ENCODE measurements at regions not wholly inside any gene's neighbourhood (a gene's known extent, or its start where the extent isn't known, plus 50 kb on each side); places are given as distances from the start of the nearest gene placed in this dataset.
A peak's percentile ranks its signal among the peaks of the same experiment; 100 is the strongest.

GRCh38 chr1:175824079-175824478, 80.7 kb upstream of the TNR start:
- DNase-seq (ENCODE audit: low spot score) (no peak), ATAC-seq (ENCODE audit: insufficient number of reproducible peaks, low FRiP score, low read depth) (no peak)
- peaks cover 14 to 26% of the 10 kb centered on the region in 2 donors for H3K4me1 ChIP-seq (ENCODE audit: control insufficient read depth in 1 of 2, low read depth in 2 of 2)
- TF ChIP-seq, protein P1, sequence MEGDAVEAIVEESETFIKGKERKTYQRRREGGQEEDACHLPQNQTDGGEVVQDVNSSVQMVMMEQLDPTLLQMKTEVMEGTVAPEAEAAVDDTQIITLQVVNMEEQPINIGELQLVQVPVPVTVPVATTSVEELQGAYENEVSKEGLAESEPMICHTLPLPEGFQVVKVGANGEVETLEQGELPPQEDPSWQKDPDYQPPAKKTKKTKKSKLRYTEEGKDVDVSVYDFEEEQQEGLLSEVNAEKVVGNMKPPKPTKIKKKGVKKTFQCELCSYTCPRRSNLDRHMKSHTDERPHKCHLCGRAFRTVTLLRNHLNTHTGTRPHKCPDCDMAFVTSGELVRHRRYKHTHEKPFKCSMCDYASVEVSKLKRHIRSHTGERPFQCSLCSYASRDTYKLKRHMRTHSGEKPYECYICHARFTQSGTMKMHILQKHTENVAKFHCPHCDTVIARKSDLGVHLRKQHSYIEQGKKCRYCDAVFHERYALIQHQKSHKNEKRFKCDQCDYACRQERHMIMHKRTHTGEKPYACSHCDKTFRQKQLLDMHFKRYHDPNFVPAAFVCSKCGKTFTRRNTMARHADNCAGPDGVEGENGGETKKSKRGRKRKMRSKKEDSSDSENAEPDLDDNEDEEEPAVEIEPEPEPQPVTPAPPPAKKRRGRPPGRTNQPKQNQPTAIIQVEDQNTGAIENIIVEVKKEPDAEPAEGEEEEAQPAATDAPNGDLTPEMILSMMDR (IDR thresholded peaks at IDR 0.05), result no peak
- no peak overlapping the region for H3K27ac ChIP-seq
- no peaks in the 10 kb centered on the region for H3K36me3 ChIP-seq
- H3K27me3 ChIP-seq (replicated peaks; ENCODE audit: insufficient read depth), result no peaks in the 10 kb centered on the region
- H3K9me3 ChIP-seq, result no peaks in the 10 kb centered on the region
- H3K4me3 ChIP-seq, result no peak overlapping the region

DNA sequence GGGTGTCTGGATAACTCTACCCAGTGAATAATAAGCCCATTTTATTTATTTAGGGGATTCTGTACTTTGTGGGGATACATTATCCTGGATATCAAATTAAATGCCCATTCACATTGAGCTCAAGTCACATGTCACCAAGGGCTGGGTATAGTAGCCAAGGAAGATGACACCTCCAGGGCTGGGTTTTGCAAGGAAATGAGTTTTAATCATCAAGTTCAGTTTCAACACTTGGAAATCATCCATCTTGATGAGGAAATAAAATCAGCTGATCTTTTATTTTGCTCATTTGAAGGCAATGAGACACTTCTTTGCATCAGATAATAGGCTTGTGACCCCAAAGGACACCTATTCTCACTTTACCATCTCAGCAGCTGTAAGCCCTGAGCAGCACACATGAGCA, 80.0 kb upstream of the TNR start:
- no peaks in the 10 kb centered on the region for H3K9me3 ChIP-seq
- DNase-seq (ENCODE audit: low spot score) (no peak), ATAC-seq (ENCODE audit: insufficient number of reproducible peaks, low FRiP score, low read depth) (no peak)
- no peak overlapping the region for H3K27ac ChIP-seq
- no peak overlapping the region for H3K4me3 ChIP-seq
- TF ChIP-seq, protein P1 (IDR thresholded peaks at IDR 0.05), result no peak
- no peaks in the 10 kb centered on the region for H3K27me3 ChIP-seq (replicated peaks; ENCODE audit: insufficient read depth)
- H3K36me3 ChIP-seq, result no peaks in the 10 kb centered on the region
- H3K4me1 ChIP-seq (ENCODE audit: control insufficient read depth in 1 of 2, low read depth in 2 of 2), result peaks cover 18 to 30% of the 10 kb centered on the region in 2 donors

GRCh38 chr1:175822580-175822979, 79.2 kb upstream of the TNR start:
- no peak for DNase-seq (ENCODE audit: low spot score)
- no peaks in the 10 kb centered on the region for H3K9me3 ChIP-seq
- ATAC-seq (ENCODE audit: insufficient number of reproducible peaks, low FRiP score, low read depth), result no peak
- peak overlapping the region in 1 of 2 donors; percentile 45 for H3K27ac ChIP-seq
- H3K36me3 ChIP-seq, result no peaks in the 10 kb centered on the region
- TF ChIP-seq, protein P1 (IDR thresholded peaks at IDR 0.05), result no peak
- H3K4me1 ChIP-seq (ENCODE audit: control insufficient read depth in 1 of 2, low read depth in 2 of 2), result peaks cover 26 to 38% of the 10 kb centered on the region in 2 donors
- H3K4me3 ChIP-seq, result no peak overlapping the region
- H3K27me3 ChIP-seq (replicated peaks; ENCODE audit: insufficient read depth), result no peaks in the 10 kb centered on the region

DNA sequence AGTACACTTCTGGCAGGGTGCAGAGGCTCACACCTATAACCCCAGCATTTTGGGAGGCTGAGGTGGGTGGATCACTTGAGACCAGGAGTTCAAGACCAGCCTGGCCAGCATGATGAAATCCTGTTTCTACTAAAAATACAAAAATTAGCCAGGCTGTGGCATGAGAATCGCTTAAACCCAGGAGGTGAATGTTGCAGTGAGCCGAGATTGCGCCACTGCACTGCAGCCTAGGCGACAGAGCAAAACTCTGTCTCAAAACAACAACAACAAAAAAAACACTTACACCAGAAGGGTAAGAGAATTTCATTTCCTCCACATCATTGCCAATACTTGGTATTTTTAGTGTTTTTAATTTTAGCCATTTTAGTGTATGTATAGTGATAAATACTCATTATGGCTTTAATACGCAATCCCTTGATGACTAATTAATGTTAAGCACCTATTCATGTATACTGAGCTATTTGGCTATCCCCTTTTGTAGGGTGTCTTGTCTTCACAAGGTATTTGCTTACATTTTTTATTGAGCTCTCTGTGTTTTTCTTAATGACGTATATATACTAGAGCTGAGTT, 77.1 kb upstream of the TNR start:
- DNase-seq (ENCODE audit: low spot score), result no peak
- Histone ChIP-seq H3K4me3 (no peak overlapping the region), H3K36me3 (no peaks in the 10 kb centered on the region), H3K9me3 (no peaks in the 10 kb centered on the region), H3K27ac (no peak overlapping the region), H3K27me3 (replicated peaks; ENCODE audit: insufficient read depth) (no peaks in the 10 kb centered on the region), H3K4me1 (ENCODE audit: control insufficient read depth in 1 of 2, low read depth in 2 of 2) (peaks cover 26 to 50% of the 10 kb centered on the region in 2 donors)
- TF ChIP-seq, protein P1 (IDR thresholded peaks at IDR 0.05), result no peak
- ATAC-seq (ENCODE audit: insufficient number of reproducible peaks, low FRiP score, low read depth), result no peak

DNA sequence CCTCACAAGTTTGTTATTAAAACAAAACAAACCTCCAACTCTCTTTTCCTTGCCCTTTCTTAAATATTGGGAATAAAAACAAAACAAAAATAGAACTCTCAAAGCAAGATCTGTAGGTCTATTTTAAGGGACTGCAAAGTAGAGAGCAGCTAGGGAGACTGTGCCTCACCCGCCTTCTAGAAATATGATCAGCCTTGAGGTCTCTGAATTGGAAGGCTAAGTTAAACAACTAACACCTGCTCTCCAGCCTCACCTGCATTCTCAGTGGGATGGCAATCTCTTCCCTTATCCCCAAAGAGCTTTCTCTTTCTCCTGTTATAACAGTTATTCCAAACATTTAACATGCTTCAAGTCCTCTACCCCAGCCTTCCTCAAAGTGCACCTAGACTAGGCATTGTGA, 75.5 kb upstream of the TNR start:
- ATAC-seq (ENCODE audit: insufficient number of reproducible peaks, low FRiP score, low read depth) (no peak), DNase-seq (ENCODE audit: low spot score) (no peak)
- H3K36me3 ChIP-seq, result no peaks in the 10 kb centered on the region
- TF ChIP-seq, protein P1 (IDR thresholded peaks at IDR 0.05), result no peak
- H3K9me3 ChIP-seq, result no peaks in the 10 kb centered on the region
- H3K4me3 ChIP-seq, result no peak overlapping the region
- H3K4me1 ChIP-seq (ENCODE audit: control insufficient read depth in 1 of 2, low read depth in 2 of 2), result peaks cover 26 to 50% of the 10 kb centered on the region in 2 donors
- peak overlapping the region; percentile 59 to 93 for H3K27ac ChIP-seq
- H3K27me3 ChIP-seq (replicated peaks; ENCODE audit: insufficient read depth), result no peaks in the 10 kb centered on the region

All from thoracic aorta (tissue), 2 donors.